HepG2 (cell line): ENCODE measurements at regions not wholly inside any gene's neighbourhood (a gene's known extent, or its start where the extent isn't known, plus 50 kb on each side); places are given as distances from the start of the nearest gene placed in this dataset.

Source experiments
- ATF2 ChIP-seq: sonication (generic); formaldehyde crosslinking; IDR thresholded peaks from 2 replicates; pipeline ENCODE4 v1.4.0; 2020; ENCODE audit warnings: missing genetic modification reagents
- EZH2 ChIP-seq: conservative IDR thresholded peaks from 2 replicates; pipeline ENCODE4 v1.6.1; 2012; ENCODE audit warnings: mild to moderate bottlenecking, low read depth, low read length, moderate library complexity
- NFIB ChIP-seq: sonication (generic); formaldehyde crosslinking; IDR thresholded peaks from 2 replicates; pipeline ENCODE4 v1.9.0; 2021; ENCODE audit warnings: missing genetic modification reagents, mild to moderate bottlenecking, borderline replicate concordance
- NR3C1 ChIP-seq: sonication (generic); formaldehyde crosslinking; IDR thresholded peaks from 2 replicates; pipeline ENCODE4 v1.4.0; 2020; ENCODE audit warnings: missing genetic modification reagents
- POGK ChIP-seq: sonication (generic); formaldehyde crosslinking; conservative IDR thresholded peaks from 2 replicates; pipeline ENCODE4 v1.8.0; 2022; ENCODE audit warnings: mild to moderate bottlenecking, moderate library complexity, missing genetic modification reagents
- POLR2A ChIP-seq, 2 experiments: IDR thresholded peaks; 2 replicates each; pipeline ENCODE4 v1.6.1; 2011; ENCODE audit warnings: low read depth in 2 of 2, low read length in 2 of 2, mild to moderate bottlenecking in 1 of 2, moderate library complexity in 1 of 2; ENCODE audit not compliant: insufficient read depth in 1 of 2
- PTBP1 ChIP-seq: fragments of 200-400 bp; formaldehyde crosslinking; IDR thresholded peaks from 2 replicates; pipeline ENCODE4 v1.6.1; 2018; ENCODE audit warnings: low read length, low read depth; ENCODE audit not compliant: poor library complexity, severe bottlenecking
- SP2 ChIP-seq: sonication (generic); formaldehyde crosslinking; IDR thresholded peaks from 2 replicates; pipeline ENCODE4 v1.5.1; 2020; ENCODE audit warnings: mild to moderate bottlenecking, missing genetic modification reagents
- SUZ12 ChIP-seq: fragments of 150-350 bp; IDR thresholded peaks from 2 replicates; pipeline ENCODE4 v1.6.1; 2014; ENCODE audit warnings: low read depth, low read length

GRCh38 chr2:48854681-48855080 is 99.2 kb upstream of the LHCGR start:
- no peak for TF ChIP-seq POLR2A (IDR thresholded peaks at IDR 0.05; ENCODE audit: insufficient read depth in 1 of 2, low read depth in 2 of 2, low read length in 2 of 2)
- TF ChIP-seq SUZ12, result no peak
- no peak for TF ChIP-seq POGK (CRISPR knock-in tag)
- TF ChIP-seq NFIB, result no peak
- TF ChIP-seq SP2 (CRISPR knock-in tag), result no peak
- no peak for TF ChIP-seq ATF2
- no peak for TF ChIP-seq PTBP1
- TF ChIP-seq NR3C1 (CRISPR knock-in tag), result no peak
- TF ChIP-seq EZH2, result no peak
